Occipital lobe (tissue), 1 donor: ENCODE measurements at regions not wholly inside any gene's neighbourhood (a gene's known extent, or its start where the extent isn't known, plus 50 kb on each side); places are given as distances from the start of the nearest gene placed in this dataset.
"Not testable (repeated sequence)": the region's sequence is repeated elsewhere in the genome, so short reads cannot be mapped to it uniquely, and the experiment has no call there.

Source experiments
- DNase-seq: peaks from one replicate; lab custom pipeline; 2025; lab: John Stamatoyannopoulos, UW

DNA sequence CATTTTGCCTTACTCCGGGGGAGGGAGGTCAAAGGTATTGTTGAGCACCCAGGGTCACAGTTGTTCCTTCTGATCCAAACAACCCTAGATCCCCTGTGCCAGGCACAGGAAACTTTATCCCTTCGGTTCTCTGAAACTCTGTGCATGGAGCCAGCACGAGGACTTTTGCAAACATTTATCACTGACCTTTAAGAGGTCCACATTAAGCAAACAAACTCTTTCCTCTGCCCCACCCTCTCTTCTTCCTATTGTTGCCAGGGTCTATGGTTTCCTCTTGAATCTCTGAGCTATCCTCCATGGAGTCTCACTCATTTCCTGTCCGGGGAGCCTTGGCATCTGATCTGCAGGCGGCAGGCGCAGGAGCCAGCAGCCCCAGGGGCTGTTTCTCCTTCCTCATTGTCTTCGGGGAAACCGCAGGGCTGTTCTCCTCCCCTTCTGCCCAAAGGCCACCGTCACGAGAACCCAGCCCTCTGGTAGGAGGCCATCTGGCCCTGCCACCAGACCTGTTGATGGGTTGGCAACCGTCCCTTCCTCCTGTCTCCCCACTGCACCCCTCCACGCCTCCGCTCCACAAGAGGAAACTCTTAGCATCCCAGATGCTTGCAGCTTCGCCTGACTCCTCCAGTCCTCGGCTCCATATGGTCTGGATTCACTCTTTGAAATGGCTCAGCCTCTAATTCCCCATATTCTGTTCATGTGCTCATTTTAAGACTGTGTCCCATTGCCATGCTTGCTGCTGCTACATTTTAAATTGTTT is 327.3 kb upstream of the NRP1 start:
- DNase-seq: peak; percentile 22

DNA sequence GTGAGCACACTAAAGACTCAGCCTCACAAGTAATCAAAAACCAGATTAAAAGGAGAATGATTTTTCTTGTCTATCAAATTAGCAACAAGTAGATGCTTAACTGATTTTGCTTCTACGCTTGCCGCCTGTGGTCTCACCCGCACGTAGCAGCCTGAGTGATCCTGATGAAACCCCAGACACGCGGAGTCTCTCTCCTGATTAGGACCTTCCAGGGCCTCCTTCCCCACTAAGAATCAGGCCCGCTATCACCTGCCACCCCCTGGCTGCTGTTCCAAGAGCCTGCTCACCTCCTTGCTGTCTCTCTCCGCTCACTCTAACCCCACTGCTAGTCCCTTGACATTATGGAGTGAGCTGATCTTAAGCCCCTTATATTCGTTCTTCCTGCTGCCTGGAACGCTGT is 325.9 kb upstream of the NRP1 start:
- DNase-seq: no peak

DNA sequence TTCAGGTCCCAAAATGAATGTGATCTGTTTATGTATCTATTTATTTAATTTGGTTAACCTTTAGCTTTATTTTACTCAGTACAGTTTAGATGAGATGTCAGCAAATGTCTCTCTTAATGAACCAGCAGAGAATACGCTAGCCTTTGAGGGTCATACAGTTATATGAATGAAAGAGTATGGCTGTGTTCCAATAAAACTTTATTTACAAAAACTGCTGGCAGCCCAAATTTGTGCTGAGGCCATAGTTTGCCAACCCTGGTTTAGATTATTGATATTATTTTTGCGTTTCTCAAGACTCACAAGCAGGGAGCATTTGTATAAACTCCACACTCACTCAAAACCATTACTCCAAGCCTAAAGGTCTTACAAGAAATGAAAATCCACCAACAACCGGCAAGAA is 323.4 kb upstream of the NRP1 start:
- no peak for DNase-seq

DNA sequence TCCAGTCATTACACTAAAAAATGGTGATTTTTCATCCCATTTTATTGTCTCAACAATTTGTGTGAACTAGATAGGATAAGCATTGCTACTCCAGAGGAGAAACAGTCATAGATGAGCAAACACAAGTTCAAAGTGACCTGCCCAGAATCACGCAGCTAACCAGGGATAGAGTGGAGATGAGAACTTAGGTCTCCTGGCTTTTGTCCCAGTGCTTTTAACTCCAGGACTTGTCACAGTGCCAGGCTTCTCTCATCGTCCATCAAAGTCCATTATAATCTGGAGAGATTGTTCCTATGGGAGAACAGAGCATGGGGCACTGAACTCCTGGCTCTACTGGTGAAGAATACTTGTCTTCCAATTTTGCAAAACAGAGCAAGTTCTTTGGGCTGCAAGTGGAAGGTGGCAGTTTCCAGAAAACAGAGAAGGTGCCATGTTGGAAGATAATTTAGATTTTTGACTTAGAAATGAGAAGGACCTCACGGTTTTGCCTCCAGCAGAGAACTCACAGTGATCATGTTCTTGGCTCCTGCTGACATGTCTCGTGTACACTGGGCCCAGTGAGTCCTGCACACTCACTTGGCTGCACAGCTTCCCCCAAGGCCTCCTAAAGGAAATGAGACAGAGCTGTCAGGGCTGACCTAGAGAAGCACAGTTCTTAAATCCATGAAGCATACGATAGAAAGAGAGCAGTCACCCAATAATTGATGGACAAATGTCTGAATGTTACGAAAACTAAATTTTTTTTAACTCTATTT is 322.9 kb upstream of the NRP1 start:
- no peak for DNase-seq

DNA sequence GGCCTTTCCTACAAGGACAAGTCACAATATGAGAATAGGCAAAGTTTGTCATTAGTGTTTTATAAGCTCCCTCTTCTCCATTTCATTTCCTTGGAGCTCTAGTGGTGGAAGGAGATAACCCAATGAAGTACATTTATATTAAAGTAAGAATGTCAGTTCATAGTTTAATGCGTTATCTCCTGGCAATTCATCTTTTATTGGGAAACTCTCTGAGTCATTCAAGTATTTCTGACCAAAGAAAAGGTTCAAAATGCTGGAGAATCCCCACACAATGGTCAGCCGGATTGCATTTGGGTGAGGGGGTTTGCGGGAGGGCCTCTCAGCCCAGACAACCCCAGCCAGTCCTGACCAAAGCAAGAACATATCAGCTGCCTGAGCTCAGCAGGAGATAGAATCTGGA is 321.5 kb upstream of the NRP1 start:
- no peak for DNase-seq

DNA sequence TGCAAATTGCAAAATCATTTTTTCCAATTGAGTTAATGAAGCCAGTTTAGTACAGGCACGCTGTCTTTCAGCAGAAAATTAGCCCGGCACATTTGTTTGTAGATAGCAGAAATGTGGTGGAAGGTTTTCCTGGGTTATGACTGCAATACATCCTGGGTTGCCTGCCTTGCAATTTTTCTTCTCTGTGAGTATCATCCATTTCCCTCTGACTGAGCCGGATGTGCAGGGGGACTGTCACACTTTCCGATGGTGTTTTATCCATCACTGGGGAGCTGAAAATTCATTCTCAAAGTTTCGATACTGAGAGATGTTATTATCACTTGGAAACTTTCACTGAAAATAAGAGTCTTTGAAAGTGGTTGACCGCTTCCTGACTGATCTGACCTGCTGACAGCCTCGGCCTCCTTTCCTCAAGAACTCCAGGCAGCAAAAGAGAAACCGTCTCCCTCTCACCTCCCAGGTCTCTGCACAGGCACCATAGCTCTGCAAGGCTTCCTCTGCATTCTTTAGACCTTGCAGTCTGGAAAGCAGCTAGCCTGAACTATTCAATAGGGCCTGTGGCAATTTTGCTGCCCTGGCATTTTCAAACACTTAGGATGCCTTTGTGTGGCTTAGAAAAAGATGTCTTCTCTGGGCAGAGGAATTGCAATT is 320.8 kb upstream of the NRP1 start:
- no peak for DNase-seq

DNA sequence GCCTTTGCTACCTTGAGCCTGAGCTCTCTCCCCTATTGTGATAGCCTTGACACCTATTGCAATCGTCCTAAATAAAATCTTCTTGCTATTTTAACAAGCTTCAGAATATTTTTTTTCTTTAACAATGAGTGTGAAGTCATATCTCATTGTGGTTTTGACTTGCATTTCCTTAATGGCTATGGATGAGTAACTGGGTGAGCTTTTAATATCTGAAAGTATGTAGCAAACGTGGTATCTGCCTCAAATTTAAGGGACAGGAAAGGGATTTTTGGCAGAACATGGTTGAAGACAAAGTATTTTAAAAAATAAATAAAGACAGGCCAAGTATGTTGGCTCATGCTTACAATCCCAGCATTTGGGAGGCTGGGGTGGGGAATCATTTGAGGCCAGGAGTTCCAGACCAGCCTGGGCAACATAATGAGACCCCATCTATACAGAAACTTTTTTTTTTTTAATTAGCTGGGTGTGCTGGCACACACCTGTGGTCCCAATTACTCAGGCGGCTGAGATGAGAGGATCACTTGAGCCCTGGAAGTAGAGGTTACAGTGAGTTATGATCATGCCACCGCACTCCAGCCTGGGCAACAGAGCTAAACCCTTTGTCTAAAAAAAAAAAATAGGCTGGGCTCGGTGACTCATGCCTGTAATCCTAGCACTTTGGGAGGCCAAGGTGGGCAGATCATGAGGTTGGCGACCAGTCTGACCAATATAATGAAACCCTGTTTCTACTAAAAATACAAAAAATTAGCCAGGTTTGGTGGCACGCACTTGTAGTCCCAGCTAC is 319.3 kb upstream of the NRP1 start:
- DNase-seq: no peak

DNA sequence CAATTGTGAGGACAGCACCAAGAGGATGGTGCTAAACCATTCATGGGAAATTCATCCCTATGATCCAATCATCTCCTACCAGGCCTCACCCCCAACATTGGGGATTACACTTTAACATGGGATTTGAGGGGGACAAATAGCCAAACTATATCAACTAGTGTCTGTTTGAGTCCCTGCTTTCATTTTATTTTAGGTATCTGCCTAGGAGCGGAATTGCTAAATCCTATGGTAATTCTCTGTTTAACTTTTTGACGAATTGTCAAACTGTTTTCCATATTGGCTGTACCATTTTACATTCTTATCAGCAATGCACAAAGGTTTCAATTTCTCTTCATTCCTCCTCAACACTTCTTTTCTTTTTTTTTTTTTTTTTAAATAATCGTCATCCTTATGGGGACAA is 318.4 kb upstream of the NRP1 start:
- no peak for DNase-seq

DNA sequence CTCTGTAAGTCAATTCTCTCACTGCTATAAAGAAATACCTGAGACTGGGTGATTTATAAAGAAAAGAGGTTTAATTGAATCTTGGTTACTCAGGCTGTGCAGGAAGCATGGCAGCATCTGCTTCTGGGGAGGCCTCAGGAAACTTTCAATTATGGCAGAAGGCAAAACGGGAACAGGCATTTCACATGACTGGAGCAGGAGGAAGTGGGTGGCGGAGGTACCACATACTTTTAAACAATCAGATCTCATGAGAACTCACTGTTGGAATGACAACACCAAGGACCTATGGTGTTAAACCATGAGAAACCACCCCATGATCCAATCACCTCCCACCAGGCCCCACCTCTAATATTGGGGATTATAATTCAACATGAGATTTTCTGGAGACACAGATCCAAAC is 315.7 kb upstream of the NRP1 start:
- not testable (repeated sequence) for DNase-seq

DNA sequence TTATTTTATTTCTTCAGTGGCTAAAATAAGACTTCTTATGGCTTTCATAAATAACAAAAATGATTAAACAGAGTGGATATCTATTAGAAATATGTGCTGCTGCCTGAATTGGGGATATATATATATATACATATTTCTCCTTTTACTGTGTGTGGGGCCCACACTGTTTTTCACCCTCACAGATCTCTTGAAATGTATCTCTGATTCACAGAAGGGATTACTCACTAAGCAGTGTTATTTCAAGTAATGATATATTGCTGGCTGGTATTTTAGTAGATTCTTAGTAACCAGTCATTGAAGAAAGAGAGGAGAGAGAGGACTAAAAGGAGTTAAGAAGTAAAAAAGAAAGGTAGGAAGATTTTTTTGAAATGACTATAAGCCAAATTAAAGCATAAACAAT is 308.6 kb upstream of the NRP1 start:
- no peak for DNase-seq

DNA sequence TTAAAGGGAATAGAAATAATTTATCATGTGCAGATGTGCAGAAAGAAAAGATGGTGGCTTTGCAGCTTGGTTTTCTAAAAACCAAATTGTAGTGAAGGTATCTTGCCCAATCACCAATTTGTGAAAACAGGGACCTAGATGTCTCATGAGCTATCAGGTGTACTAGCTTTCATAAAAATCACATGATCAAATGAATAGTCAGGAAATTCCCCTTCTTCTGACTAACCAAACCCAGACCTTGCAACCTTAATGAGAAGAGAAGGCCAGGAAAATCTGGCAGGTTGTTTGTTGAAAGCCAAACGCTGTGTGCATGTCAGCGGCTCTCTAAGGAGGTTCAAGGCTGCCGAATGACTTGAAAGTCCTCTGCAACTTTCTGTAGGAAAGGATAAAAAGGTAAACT is 304.4 kb upstream of the NRP1 start:
- no peak for DNase-seq

DNA sequence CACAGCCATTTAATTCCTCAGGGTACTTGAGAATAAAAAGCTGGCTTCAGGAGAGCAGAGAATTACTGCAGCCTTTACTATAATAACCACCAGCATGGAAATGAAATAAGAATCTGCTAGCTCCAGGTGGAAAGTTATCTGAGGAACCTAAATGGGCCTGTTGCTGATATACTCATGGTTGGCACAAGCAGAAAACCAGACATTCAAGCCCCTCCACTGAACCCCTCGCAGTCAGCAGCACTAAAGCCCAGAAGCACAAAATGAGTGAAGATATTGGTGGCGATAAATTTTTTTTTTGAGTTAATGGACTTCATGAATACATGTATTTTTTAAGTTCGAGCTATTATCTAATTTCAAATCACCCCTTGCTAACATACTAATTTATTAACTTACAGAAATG is 303.9 kb upstream of the NRP1 start:
- no peak for DNase-seq

DNA sequence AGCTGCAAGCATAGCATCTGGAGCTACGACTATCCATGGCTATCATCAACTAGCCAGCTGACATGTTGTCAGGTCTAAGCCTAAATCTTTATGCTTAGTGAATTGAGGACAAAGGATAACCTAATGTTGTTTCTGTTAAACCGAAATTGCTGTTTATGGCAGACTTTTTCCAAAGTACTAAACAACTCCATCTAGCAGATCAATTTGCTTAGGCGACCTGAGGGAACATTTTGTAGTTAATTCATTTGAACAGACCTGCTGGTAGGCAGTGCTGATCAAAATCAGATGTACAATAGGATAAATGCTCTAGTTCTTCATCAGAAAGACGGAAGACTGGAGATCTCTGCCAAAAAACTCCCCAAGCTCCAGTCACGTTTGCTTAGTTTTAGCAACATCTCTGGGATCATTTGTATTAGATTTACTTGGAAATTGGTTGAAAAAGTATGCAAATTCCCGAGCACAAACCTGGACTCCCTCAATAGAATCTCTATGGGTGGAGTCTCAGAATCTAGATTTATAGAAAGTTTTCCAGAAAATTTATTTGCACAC is 301.6 kb upstream of the NRP1 start:
- no peak for DNase-seq

DNA sequence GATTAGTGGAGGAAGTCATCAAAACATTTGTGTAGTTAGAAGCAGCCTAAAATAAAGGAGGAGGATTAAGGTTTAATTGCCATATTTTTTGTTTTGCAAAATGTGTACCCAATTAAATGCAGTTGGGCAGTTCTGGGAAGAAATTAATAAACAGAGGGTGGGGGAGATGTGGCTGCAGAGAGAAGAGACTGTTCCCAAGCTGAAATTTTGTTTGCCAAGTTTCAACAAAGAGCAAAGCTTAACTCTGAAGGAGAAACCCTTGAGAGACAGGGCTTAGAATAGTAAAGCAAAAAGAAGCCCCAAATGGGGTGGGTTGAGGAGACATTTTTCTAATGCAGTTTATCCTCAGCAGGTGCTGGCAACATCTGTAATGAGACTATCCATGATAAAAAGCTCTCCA is 298.0 kb upstream of the NRP1 start:
- DNase-seq: no peak

DNA sequence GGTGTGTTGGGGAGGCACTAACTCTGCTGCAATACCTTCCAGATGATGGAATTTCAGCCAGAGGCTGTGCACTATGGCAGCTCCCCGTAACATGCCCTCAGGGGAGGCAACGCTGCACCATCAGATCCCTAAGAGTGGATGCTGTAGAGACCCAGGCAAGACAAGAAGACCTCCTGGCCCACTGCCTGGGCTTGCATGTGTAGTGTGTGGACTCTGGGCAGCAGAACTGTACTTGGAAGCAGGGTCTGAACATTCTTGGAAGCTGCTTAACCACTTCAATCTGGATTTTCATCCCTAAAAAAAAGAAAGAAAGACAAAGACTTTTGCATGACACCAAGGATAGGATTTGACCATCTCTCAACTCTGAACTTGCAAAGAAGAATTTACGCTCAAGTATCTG is 297.5 kb upstream of the NRP1 start:
- no peak for DNase-seq

DNA sequence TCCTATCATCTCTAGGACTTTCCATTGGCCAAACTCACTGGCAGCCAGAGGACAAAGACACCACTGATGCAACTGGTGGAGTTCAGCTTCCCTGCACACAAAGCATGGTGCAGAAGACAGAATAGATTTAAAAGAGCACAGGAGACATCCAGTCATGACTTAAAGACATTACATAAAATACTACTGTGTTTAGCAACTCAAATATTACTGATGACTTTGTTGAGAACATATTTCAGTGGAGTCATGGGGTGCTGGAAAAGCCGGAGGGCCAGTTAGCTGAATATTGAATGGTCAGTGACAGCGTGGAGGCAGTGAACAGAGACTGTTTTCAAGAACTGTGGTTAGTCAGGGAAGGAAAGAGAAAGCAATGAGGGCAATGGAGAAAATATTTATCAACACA is 296.3 kb upstream of the NRP1 start:
- DNase-seq: no peak

DNA sequence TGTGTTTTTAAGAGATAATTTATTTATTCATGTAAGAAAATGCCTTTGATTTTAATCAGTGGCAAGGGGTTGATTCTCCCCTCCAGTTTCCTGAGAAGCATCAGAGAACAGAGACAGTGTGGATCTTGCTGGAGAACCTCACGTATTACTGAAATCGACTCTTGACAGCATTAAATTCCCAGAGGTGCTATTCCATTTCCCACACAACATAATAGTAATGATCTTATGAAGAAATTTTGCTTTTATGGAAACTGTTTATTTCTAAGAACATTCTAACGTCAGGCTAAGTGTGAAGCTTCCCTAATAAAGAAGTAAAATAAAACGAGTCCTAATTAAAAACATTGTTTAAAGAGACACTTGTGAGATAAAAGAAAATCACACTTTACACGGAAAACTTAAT is 293.1 kb upstream of the NRP1 start:
- no peak for DNase-seq

DNA sequence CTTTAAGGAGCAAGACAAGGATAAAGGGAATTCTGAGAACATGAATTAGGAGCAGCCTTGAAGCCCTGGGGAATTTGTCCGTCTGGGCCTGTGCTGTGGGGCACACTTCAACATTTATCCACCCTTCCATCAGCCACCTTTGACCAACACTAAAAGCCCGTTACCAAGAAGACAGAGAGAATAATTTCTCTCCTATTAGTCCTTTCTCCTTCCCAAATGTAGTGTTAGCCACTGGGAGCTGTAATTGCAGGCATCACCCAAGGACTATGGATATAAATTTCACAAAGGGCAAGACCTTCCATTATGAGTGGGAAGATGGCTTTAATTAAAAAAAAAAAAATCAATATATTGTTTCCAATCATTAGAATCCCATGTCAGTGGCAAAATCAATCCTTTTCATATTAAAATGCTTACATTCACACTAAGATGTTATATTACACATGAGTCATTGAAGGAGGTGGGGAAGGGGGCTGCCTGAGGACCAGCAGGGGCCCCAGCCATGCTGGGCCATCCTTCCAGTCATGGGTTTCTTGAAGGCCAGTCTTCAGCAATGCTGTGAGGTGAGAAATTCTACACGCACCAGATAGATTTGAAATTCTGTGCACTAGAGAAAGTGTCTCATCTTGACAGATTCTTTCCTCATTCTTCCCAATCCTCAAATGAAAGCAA is 292.5 kb upstream of the NRP1 start:
- no peak for DNase-seq

DNA sequence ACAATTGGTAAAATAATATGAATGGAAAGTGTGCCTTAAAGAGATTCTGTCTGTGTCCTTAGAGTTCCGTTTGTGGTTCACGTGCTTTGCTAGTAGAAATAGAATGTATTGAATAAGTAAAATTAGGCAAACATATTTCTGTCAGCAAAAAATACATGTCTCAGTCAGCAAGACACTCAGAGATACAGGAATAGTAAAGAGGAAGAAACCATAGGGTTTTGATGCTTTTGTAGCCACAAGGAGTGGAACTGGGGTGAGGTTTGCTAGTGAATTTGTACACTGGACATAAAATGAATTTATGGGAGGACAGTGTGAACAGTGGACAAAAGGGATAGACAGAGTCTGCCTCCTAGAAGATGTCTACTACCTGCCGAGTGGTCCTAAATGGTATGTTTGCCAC is 289.2 kb upstream of the NRP1 start:
- DNase-seq: no peak

DNA sequence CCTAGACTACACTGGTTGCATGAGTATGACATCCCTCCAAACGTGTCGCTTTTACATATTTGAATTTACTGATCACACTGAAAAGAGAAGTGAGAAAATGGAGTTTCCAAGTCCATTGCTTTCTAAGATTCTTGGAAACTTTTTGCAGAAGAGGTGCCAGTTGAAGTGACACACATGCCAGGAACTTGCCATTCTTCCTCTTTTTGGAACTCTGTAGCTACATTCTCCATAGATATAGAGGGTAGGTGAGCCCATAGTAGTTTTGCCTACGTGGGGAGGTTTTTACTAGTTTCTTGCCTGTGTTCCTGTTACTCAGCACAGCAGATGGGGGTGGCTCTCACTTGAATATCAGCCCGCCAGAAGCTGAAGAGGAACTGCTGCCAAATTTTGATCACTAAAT is 286.6 kb upstream of the NRP1 start:
- peak; percentile 7 for DNase-seq

DNA sequence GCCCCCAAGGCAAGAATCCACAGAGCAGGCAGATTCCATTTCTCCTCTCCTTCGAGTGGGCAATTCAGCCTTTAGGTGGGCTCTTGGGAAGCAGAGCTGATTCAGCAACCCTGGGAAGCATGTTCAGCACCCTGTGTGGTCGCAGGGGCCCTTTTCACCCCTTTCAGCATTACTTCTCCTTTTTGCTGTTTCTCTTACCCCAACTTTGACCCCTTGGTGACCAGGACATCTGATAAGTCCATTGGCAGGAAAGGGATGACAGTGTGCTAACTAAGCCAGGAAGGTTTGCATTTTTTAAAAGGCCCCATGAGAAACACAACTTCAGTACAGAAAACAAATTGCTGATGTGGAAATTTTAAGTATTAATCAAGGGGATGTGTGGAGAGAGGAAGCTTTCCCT is 283.7 kb upstream of the NRP1 start:
- DNase-seq: no peak
